ENCODE measurements at regions not wholly inside any gene's neighbourhood (a gene's known extent, or its start where the extent isn't known, plus 50 kb on each side); places are given as distances from the start of the nearest gene placed in this dataset.

GRCh38 chr5:66234241-66234640 lies 90.1 kb downstream of the SREK1 start:
- no peak for TF ChIP-seq CTCF (IDR thresholded peaks at IDR 0.05)
- Mint-ChIP-seq H3K4me3 (ENCODE audit: unreplicated experiment) (no peak overlapping the region), H3K27me3 (ENCODE audit: low read depth) (peaks cover 4% of the 10 kb centered on the region), H3K4me1 (ENCODE audit: low read depth) (peaks cover 9% of the 10 kb centered on the region), H3K9me3 (ENCODE audit: low read depth) (peaks cover 3% of the 10 kb centered on the region), H3K27ac (ENCODE audit: unreplicated experiment) (no peak overlapping the region), H3K36me3 (ENCODE audit: low read depth) (no peaks in the 10 kb centered on the region)
- DNase-seq (ENCODE audit: low spot score) = no peak

GRCh38 chr5:66238435-66238834 lies 94.3 kb downstream of the SREK1 start:
- no peak for TF ChIP-seq CTCF (IDR thresholded peaks at IDR 0.05)
- DNase-seq (ENCODE audit: low spot score) = no peak
- no peaks in the 10 kb centered on the region for H3K9me3 Mint-ChIP-seq (ENCODE audit: low read depth)
- H3K27ac Mint-ChIP-seq (ENCODE audit: unreplicated experiment) = no peak overlapping the region
- peaks cover 13% of the 10 kb centered on the region for H3K27me3 Mint-ChIP-seq (ENCODE audit: low read depth)
- H3K4me3 Mint-ChIP-seq (ENCODE audit: unreplicated experiment) = no peak overlapping the region
- H3K4me1 Mint-ChIP-seq (ENCODE audit: low read depth) = no peaks in the 10 kb centered on the region
- no peaks in the 10 kb centered on the region for H3K36me3 Mint-ChIP-seq (ENCODE audit: low read depth)

- DNase-seq (ENCODE audit: low spot score) = no peak
- no peaks in the 10 kb centered on the region for H3K4me1 Mint-ChIP-seq (ENCODE audit: low read depth)
- no peak overlapping the region for H3K4me3 Mint-ChIP-seq (ENCODE audit: unreplicated experiment)
- H3K9me3 Mint-ChIP-seq (ENCODE audit: low read depth) = no peaks in the 10 kb centered on the region
- peaks cover 13% of the 10 kb centered on the region for H3K27me3 Mint-ChIP-seq (ENCODE audit: low read depth)
- H3K36me3 Mint-ChIP-seq (ENCODE audit: low read depth) = no peaks in the 10 kb centered on the region
- no peak overlapping the region for H3K27ac Mint-ChIP-seq (ENCODE audit: unreplicated experiment)
- TF ChIP-seq CTCF (IDR thresholded peaks at IDR 0.05) = peak; percentile 46
Measured at GRCh38 chr5:66239034-66239433, 94.9 kb downstream of the SREK1 start.

GRCh38 chr5:66241136-66241825 lies 97.2 kb downstream of the SREK1 start:
- no peaks in the 10 kb centered on the region for H3K4me1 Mint-ChIP-seq (ENCODE audit: low read depth)
- no peak overlapping the region for H3K27ac Mint-ChIP-seq (ENCODE audit: unreplicated experiment)
- no peak for DNase-seq (ENCODE audit: low spot score)
- H3K9me3 Mint-ChIP-seq (ENCODE audit: low read depth) = no peaks in the 10 kb centered on the region
- peaks cover 13% of the 10 kb centered on the region for H3K27me3 Mint-ChIP-seq (ENCODE audit: low read depth)
- no peak overlapping the region for H3K4me3 Mint-ChIP-seq (ENCODE audit: unreplicated experiment)
- no peaks in the 10 kb centered on the region for H3K36me3 Mint-ChIP-seq (ENCODE audit: low read depth)
- no peak for TF ChIP-seq CTCF (IDR thresholded peaks at IDR 0.05)

GRCh38 chr5:66242050-66242715 lies 98.1 kb downstream of the SREK1 start:
- Mint-ChIP-seq H3K27ac (ENCODE audit: unreplicated experiment) (no peak overlapping the region), H3K9me3 (ENCODE audit: low read depth) (no peaks in the 10 kb centered on the region), H3K4me1 (ENCODE audit: low read depth) (peaks cover 1% of the 10 kb centered on the region), H3K4me3 (ENCODE audit: unreplicated experiment) (no peak overlapping the region), H3K27me3 (ENCODE audit: low read depth) (peaks cover 11% of the 10 kb centered on the region), H3K36me3 (ENCODE audit: low read depth) (no peaks in the 10 kb centered on the region)
- DNase-seq (ENCODE audit: low spot score) = no peak
- no peak for TF ChIP-seq CTCF (IDR thresholded peaks at IDR 0.05)
